GM23248 (cell line): ENCODE measurements at regions not wholly inside any gene's neighbourhood (a gene's known extent, or its start where the extent isn't known, plus 50 kb on each side); places are given as distances from the start of the nearest gene placed in this dataset.

ENCODE experiments used
- DNase-seq: peaks from one replicate; pipeline ENCODE4 v3.0.0-alpha.2; 2015
- H2AFZ ChIP-seq: fragments of 200-600 bp; sonication (generic); 2 replicates; pipeline ENCODE4 v1.6.1; 2016; ENCODE audit warnings: antibody characterized with exemption
- H3F3A ChIP-seq: fragments of 200-600 bp; sonication (generic); 2 replicates; pipeline ENCODE4 v1.6.1; 2016; ENCODE audit warnings: mild to moderate bottlenecking, antibody characterized with exemption, mixed run types; ENCODE audit not compliant: insufficient read depth
- H3K27ac ChIP-seq: fragments of 200-600 bp; sonication (generic); 2 replicates; pipeline ENCODE4 v1.5.1; 2016; ENCODE audit warnings: mild to moderate bottlenecking
- H3K27me3 ChIP-seq: fragments of 200-600 bp; sonication (generic); replicated peaks from 2 replicates; pipeline ENCODE4 v1.6.1; 2016; ENCODE audit warnings: mild to moderate bottlenecking; ENCODE audit not compliant: insufficient read depth
- H3K36me3 ChIP-seq: fragments of 200-600 bp; sonication (generic); 2 replicates; pipeline ENCODE4 v1.6.1; 2016; ENCODE audit warnings: low read depth, mild to moderate bottlenecking
- H3K4me1 ChIP-seq: fragments of 200-600 bp; sonication (generic); 2 replicates; pipeline ENCODE4 v1.6.1; 2016; ENCODE audit warnings: mild to moderate bottlenecking; ENCODE audit not compliant: insufficient read depth
- H3K4me2 ChIP-seq: fragments of 200-600 bp; sonication (generic); one replicate; pipeline ENCODE4 v1.6.1; 2016; ENCODE audit warnings: mild to moderate bottlenecking; ENCODE audit not compliant: unreplicated experiment
- H3K4me3 ChIP-seq: fragments of 200-600 bp; sonication (generic); 2 replicates; pipeline ENCODE4 v1.5.1; 2016; ENCODE audit warnings: mild to moderate bottlenecking
- H3K79me2 ChIP-seq: fragments of 200-600 bp; sonication (generic); 2 replicates; pipeline ENCODE4 v1.6.1; 2016; ENCODE audit warnings: mild to moderate bottlenecking; ENCODE audit not compliant: insufficient read depth
- H3K9ac ChIP-seq: fragments of 200-600 bp; sonication (generic); 2 replicates; pipeline ENCODE4 v1.6.1; 2016; ENCODE audit warnings: mild to moderate bottlenecking
- H3K9me2 ChIP-seq: fragments of 200-600 bp; sonication (generic); 2 replicates; pipeline ENCODE4 v1.6.1; 2016; ENCODE audit warnings: mixed run types, mild to moderate bottlenecking, moderate library complexity; ENCODE audit not compliant: insufficient read depth
- H3K9me3 ChIP-seq: fragments of 200-600 bp; sonication (generic); one replicate; pipeline ENCODE4 v1.6.1; 2017; ENCODE audit warnings: low read depth
- H4K20me1 ChIP-seq: fragments of 200-600 bp; sonication (generic); 2 replicates; pipeline ENCODE4 v1.6.0; 2016; ENCODE audit not compliant: insufficient read depth
- EZH2 ChIP-seq: fragments of 200-600 bp; sonication (generic); IDR thresholded peaks from 2 replicates; pipeline ENCODE4 v1.6.1; 2018; ENCODE audit warnings: antibody characterized with exemption, mild to moderate bottlenecking; ENCODE audit not compliant: insufficient read depth, poor library complexity, severe bottlenecking
- EZH2phosphoT487 ChIP-seq: fragments of 200-600 bp; sonication (generic); IDR thresholded peaks from 2 replicates; pipeline ENCODE4 v1.6.1; 2018; ENCODE audit warnings: antibody characterized with exemption, moderate library complexity, mild to moderate bottlenecking, low read depth; ENCODE audit not compliant: insufficient read depth
- WGBS, 2 experiments: methylation state at CpG; one replicate each; pipeline ENCODE4 v1.1.6; 2015 to 2017; ENCODE audit warnings: low lambda C conversion rate in 2 of 2, low coverage in 1 of 2; ENCODE audit errors: missing lambda C conversion rate in 2 of 2; 5-methylcytosine and 5-hydroxymethylcytosine counted together
- in situ Hi-C: fragments of 300-500 bp; cut with MboI; formaldehyde crosslinking; loops from 2 replicates; pipeline ENCODE4 v1.15.0; 2020

GRCh38 chr1:195604287-195604686 lies 1004.0 kb downstream of the KCNT2 start:
- H3K9me3 ChIP-seq: no peaks in the 10 kb centered on the region
- H3K9ac ChIP-seq: no peak overlapping the region; the same call in 1 of the 2 replicates
- no peak for TF ChIP-seq EZH2phosphoT487
- TF ChIP-seq EZH2: no peak
- peak overlapping the region; percentile 57 for H3K4me2 ChIP-seq
- peaks cover 19% of the 10 kb centered on the region for H3K4me1 ChIP-seq
- 0% methylated on average over 1 of the region's 1 CpG for WGBS, 2 experiments
- no peaks in the 10 kb centered on the region; the same call in 1 of the 2 replicates for H3K9me2 ChIP-seq
- no peaks in the 10 kb centered on the region for H4K20me1 ChIP-seq
- H3K27ac ChIP-seq: peak overlapping the region; percentile 65
- H3F3A ChIP-seq: peaks cover 15% of the 10 kb centered on the region
- peak; percentile 72 for DNase-seq
- H3K27me3 ChIP-seq: no peaks in the 10 kb centered on the region
- no peak overlapping the region for H3K4me3 ChIP-seq
- in situ Hi-C loops: no loop called here
- H3K36me3 ChIP-seq: peaks cover 6% of the 10 kb centered on the region; the same call in 1 of the 2 replicates
- H3K79me2 ChIP-seq: no peaks in the 10 kb centered on the region
- peak overlapping the region; percentile 40 for H2AFZ ChIP-seq

GRCh38 chr1:195597891-195598290 lies 1010.3 kb downstream of the KCNT2 start:
- Histone ChIP-seq H3K9me2 (no peaks in the 10 kb centered on the region), H3K36me3 (peaks cover 1% of the 10 kb centered on the region; the same call in 1 of the 2 replicates), H3K9ac (no peak overlapping the region), H3K9me3 (no peaks in the 10 kb centered on the region), H3K27ac (no peak overlapping the region), H4K20me1 (no peaks in the 10 kb centered on the region), H3F3A (0 out of 2 replicates have a peak, but pooled peaks cover 4% of the 10 kb centered on the region), H2AFZ (no peak overlapping the region), H3K4me1 (peaks cover 2% of the 10 kb centered on the region; the same call in 1 of the 2 replicates), H3K4me3 (no peak overlapping the region), H3K79me2 (no peaks in the 10 kb centered on the region), H3K4me2 (no peak overlapping the region), H3K27me3 (no peaks in the 10 kb centered on the region)
- TF ChIP-seq EZH2phosphoT487 (no peak), EZH2 (no peak)
- in situ Hi-C loops: no loop called here
- no peak for DNase-seq

GRCh38 chr1:195594773-195595172 lies 1013.5 kb downstream of the KCNT2 start:
- Histone ChIP-seq H3K27ac (no peak overlapping the region), H3K36me3 (no peaks in the 10 kb centered on the region), H3K4me2 (no peak overlapping the region), H4K20me1 (no peaks in the 10 kb centered on the region), H3K9me2 (no peaks in the 10 kb centered on the region), H3K9me3 (no peaks in the 10 kb centered on the region), H3K4me3 (no peak overlapping the region), H2AFZ (no peak overlapping the region), H3K79me2 (no peaks in the 10 kb centered on the region), H3K27me3 (no peaks in the 10 kb centered on the region), H3F3A (peaks cover 24% of the 10 kb centered on the region), H3K4me1 (peaks cover 19% of the 10 kb centered on the region), H3K9ac (no peak overlapping the region)
- WGBS, 2 experiments: 61 to 67% methylated on average over 3 of the region's 3 CpGs
- in situ Hi-C loops: no loop called here
- TF ChIP-seq EZH2 (no peak), EZH2phosphoT487 (no peak)
- DNase-seq: no peak

GRCh38 chr1:195594322-195594721 lies 1013.9 kb downstream of the KCNT2 start:
- Histone ChIP-seq H3F3A (peaks cover 24% of the 10 kb centered on the region), H3K9me3 (no peaks in the 10 kb centered on the region), H3K4me2 (no peak overlapping the region), H3K9me2 (no peaks in the 10 kb centered on the region), H2AFZ (no peak overlapping the region), H3K9ac (no peak overlapping the region), H3K27me3 (no peaks in the 10 kb centered on the region), H3K4me1 (peaks cover 19% of the 10 kb centered on the region), H4K20me1 (no peaks in the 10 kb centered on the region), H3K36me3 (no peaks in the 10 kb centered on the region), H3K79me2 (no peaks in the 10 kb centered on the region), H3K4me3 (no peak overlapping the region), H3K27ac (no peak overlapping the region)
- DNase-seq: no peak
- in situ Hi-C loops: no loop called here
- WGBS, 2 experiments: 95 to 99% methylated on average over 2 of the region's 2 CpGs
- TF ChIP-seq EZH2phosphoT487 (no peak), EZH2 (no peak)
